ENCODE measurements at regions not wholly inside any gene's neighbourhood (a gene's known extent, or its start where the extent isn't known, plus 50 kb on each side); places are given as distances from the start of the nearest gene placed in this dataset.

- TF ChIP-seq POLR2A (IDR thresholded peaks at IDR 0.05; ENCODE audit: low read depth, low read length) (no peak), TAF1 (IDR thresholded peaks at IDR 0.05; ENCODE audit: low read depth, low read length) (no peak)
Observed at GRCh38 chr12:131445184-131445774, 265.6 kb upstream of the SFSWAP start.

All from GM12891 (cell line).